ENCODE measurements at regions not wholly inside any gene's neighbourhood (a gene's known extent, or its start where the extent isn't known, plus 50 kb on each side); places are given as distances from the start of the nearest gene placed in this dataset.

DNA sequence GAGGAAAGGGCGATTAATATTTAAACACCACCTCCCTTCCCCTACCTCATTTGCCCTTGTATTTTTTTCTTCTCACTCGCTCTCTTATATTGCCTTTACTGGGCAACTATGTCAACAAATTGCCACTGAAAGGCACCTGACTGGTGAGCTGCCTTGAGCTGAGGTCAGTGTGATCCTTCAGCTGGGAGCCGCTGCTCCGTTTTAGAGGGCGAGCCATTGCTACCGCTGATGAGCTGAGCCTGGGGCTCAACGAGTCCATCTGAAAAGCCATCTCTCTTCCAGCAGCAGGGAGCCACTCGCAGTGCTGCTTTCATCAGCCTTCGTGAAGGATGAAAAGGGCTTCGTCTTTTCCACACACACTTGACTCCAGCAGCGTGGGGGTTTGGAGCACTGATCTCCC is 108.0 kb upstream of the KIF26B start:
- Histone ChIP-seq H3K4me1 (ENCODE audit: control insufficient read depth, insufficient read depth, low read length) (peaks cover 4% of the 10 kb centered on the region), H3K4me2 (ENCODE audit: low read length) (no peak overlapping the region), H3K36me3 (ENCODE audit: insufficient read depth, low read length) (no peaks in the 10 kb centered on the region), H3K9ac (ENCODE audit: low read depth, low read length) (no peak overlapping the region), H3K4me3 (ENCODE audit: low read length) (no peak overlapping the region), H3K27me3 (ENCODE audit: control insufficient read depth, insufficient read depth, low read length) (no peaks in the 10 kb centered on the region), H3K9me3 (replicated peaks; ENCODE audit: low read length) (no peaks in the 10 kb centered on the region)

DNA sequence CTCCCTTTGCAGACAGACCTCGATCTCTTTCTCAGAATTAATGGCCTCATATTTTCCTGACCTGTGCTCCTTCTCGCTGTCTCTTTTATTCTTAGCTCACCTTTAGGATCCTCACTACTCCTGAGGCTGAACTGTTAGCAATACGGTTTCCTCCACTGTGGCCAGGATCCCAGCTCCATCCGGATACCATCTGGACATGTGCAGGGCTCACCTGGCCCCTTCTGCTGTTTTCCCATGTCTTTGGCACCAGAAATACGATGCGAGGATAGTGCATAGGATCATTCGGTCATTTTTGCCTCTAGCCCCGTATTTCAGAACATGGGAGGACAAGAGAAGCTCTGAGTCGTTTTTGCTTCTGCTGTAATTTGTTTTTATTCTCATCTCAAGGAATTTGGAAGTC is 108.5 kb upstream of the KIF26B start:
- no peaks in the 10 kb centered on the region for H3K9me3 ChIP-seq (replicated peaks; ENCODE audit: low read length)
- peaks cover 4% of the 10 kb centered on the region for H3K4me1 ChIP-seq (ENCODE audit: control insufficient read depth, insufficient read depth, low read length)
- H3K9ac ChIP-seq (ENCODE audit: low read depth, low read length) = no peak overlapping the region
- no peak overlapping the region for H3K4me2 ChIP-seq (ENCODE audit: low read length)
- no peaks in the 10 kb centered on the region for H3K36me3 ChIP-seq (ENCODE audit: insufficient read depth, low read length)
- H3K4me3 ChIP-seq (ENCODE audit: low read length) = no peak overlapping the region
- H3K27me3 ChIP-seq (ENCODE audit: control insufficient read depth, insufficient read depth, low read length) = no peaks in the 10 kb centered on the region

- Histone ChIP-seq H3K4me2 (ENCODE audit: low read length) (no peak overlapping the region), H3K9me3 (replicated peaks; ENCODE audit: low read length) (no peaks in the 10 kb centered on the region), H3K9ac (ENCODE audit: low read depth, low read length) (no peak overlapping the region), H3K27me3 (ENCODE audit: control insufficient read depth, insufficient read depth, low read length) (no peaks in the 10 kb centered on the region), H3K4me3 (ENCODE audit: low read length) (no peak overlapping the region), H3K4me1 (ENCODE audit: control insufficient read depth, insufficient read depth, low read length) (peaks cover 4% of the 10 kb centered on the region), H3K36me3 (ENCODE audit: insufficient read depth, low read length) (no peaks in the 10 kb centered on the region)
Measured at GRCh38 chr1:245045087-245045881, 109.5 kb upstream of the KIF26B start.

DNA sequence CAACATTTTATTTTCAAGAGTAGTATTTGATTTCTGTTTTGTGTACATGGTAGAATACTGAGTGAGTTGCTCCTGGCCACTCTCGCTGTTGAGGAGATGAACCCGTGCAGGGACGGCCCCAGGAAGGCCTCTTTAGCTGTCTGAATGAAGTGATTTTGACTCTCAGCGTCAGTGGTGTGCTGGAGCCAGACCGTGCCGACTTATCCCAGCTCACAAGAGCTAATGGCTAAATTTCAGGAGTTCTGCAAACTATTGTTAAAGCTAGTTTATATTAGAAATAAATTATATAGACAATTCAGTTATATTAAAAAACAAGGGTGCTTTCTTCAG is 111.2 kb upstream of the KIF26B start:
- no peaks in the 10 kb centered on the region for H3K9me3 ChIP-seq (replicated peaks; ENCODE audit: low read length)
- H3K4me2 ChIP-seq (ENCODE audit: low read length) = no peak overlapping the region
- H3K9ac ChIP-seq (ENCODE audit: low read depth, low read length) = no peak overlapping the region
- H3K4me3 ChIP-seq (ENCODE audit: low read length) = no peak overlapping the region
- no peaks in the 10 kb centered on the region for H3K27me3 ChIP-seq (ENCODE audit: control insufficient read depth, insufficient read depth, low read length)
- peaks cover 4% of the 10 kb centered on the region for H3K4me1 ChIP-seq (ENCODE audit: control insufficient read depth, insufficient read depth, low read length)
- no peaks in the 10 kb centered on the region for H3K36me3 ChIP-seq (ENCODE audit: insufficient read depth, low read length)

DNA sequence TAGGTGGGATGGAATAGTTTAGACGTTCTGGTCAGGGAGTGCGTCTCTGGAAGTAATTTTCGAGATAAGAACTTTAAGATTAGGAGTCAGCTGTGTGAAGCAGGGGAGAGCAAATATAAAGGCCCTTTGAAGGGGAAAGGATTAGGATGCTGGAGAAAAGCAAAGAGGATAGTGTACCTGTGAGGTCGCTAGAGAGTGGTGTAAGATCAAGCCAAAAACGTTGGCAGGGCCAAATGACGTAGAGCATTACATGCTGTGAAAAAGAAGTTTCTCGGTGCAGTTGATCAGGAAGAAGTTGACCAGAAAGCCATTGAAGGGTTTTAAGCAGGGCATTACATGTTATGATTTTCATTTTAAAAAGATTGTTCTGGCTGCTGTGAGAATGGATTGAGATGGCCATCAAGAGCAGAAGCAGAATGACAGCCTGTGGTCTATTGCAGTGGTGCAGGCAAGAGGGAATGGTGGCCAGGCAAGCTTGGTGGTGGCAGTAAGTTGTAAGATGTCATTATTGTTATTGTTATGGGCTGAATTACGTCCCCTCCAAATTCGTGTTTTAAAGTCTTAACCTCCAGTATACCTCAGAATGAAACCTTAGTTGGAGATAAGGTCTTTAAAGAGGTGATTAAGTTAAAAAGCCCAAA is 113.6 kb upstream of the KIF26B start:
- Histone ChIP-seq H3K4me3 (ENCODE audit: low read length) (no peak overlapping the region), H3K36me3 (ENCODE audit: insufficient read depth, low read length) (no peaks in the 10 kb centered on the region), H3K27me3 (ENCODE audit: control insufficient read depth, insufficient read depth, low read length) (no peaks in the 10 kb centered on the region), H3K4me1 (ENCODE audit: control insufficient read depth, insufficient read depth, low read length) (peaks cover 4% of the 10 kb centered on the region), H3K9me3 (replicated peaks; ENCODE audit: low read length) (no peaks in the 10 kb centered on the region), H3K4me2 (ENCODE audit: low read length) (no peak overlapping the region), H3K9ac (ENCODE audit: low read depth, low read length) (no peak overlapping the region)

GRCh38 chr1:245039196-245039595 is 115.6 kb upstream of the KIF26B start:
- Histone ChIP-seq H3K27me3 (ENCODE audit: control insufficient read depth, insufficient read depth, low read length) (no peaks in the 10 kb centered on the region), H3K9ac (ENCODE audit: low read depth, low read length) (no peak overlapping the region), H3K9me3 (replicated peaks; ENCODE audit: low read length) (no peaks in the 10 kb centered on the region), H3K4me3 (ENCODE audit: low read length) (no peak overlapping the region), H3K4me1 (ENCODE audit: control insufficient read depth, insufficient read depth, low read length) (peaks cover 4% of the 10 kb centered on the region), H3K4me2 (ENCODE audit: low read length) (no peak overlapping the region), H3K36me3 (ENCODE audit: insufficient read depth, low read length) (no peaks in the 10 kb centered on the region)

- Histone ChIP-seq H3K4me3 (ENCODE audit: low read length) (no peak overlapping the region), H3K4me2 (ENCODE audit: low read length) (no peak overlapping the region), H3K27me3 (ENCODE audit: control insufficient read depth, insufficient read depth, low read length) (no peaks in the 10 kb centered on the region), H3K36me3 (ENCODE audit: insufficient read depth, low read length) (no peaks in the 10 kb centered on the region), H3K9me3 (replicated peaks; ENCODE audit: low read length) (no peaks in the 10 kb centered on the region), H3K4me1 (ENCODE audit: control insufficient read depth, insufficient read depth, low read length) (no peaks in the 10 kb centered on the region), H3K9ac (ENCODE audit: low read depth, low read length) (no peak overlapping the region)
Measured at GRCh38 chr1:245036102-245036501, 118.7 kb upstream of the KIF26B start.

- Histone ChIP-seq H3K9me3 (replicated peaks; ENCODE audit: low read length) (no peaks in the 10 kb centered on the region), H3K4me1 (ENCODE audit: control insufficient read depth, insufficient read depth, low read length) (no peaks in the 10 kb centered on the region), H3K9ac (ENCODE audit: low read depth, low read length) (no peak overlapping the region), H3K4me3 (ENCODE audit: low read length) (no peak overlapping the region), H3K4me2 (ENCODE audit: low read length) (no peak overlapping the region), H3K27me3 (ENCODE audit: control insufficient read depth, insufficient read depth, low read length) (no peaks in the 10 kb centered on the region), H3K36me3 (ENCODE audit: insufficient read depth, low read length) (no peaks in the 10 kb centered on the region)
Measured at GRCh38 chr1:245031041-245031440, 123.7 kb upstream of the KIF26B start.

DNA sequence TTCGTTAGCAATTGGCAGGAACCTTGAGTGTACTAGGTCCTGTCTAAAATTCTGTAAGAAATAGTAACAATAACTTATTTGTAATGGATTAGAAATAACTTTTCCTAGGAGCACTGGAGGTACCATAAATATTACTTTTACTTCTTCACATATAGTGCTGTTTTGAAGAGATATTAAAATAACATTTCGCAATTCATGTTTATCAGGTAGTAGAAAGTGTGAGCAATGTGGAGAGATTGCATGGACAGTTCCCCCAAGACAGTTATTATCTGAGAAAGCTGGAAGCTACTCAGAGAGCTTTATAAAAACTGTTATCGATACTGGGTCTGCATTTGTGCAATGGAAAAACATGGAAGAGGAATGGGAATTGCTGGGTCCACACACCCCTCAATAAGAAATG is 128.5 kb upstream of the KIF26B start:
- no peaks in the 10 kb centered on the region for H3K9me3 ChIP-seq (replicated peaks; ENCODE audit: low read length)
- H3K4me1 ChIP-seq (ENCODE audit: control insufficient read depth, insufficient read depth, low read length) = no peaks in the 10 kb centered on the region
- no peaks in the 10 kb centered on the region for H3K27me3 ChIP-seq (ENCODE audit: control insufficient read depth, insufficient read depth, low read length)
- no peaks in the 10 kb centered on the region for H3K36me3 ChIP-seq (ENCODE audit: insufficient read depth, low read length)
- no peak overlapping the region for H3K4me3 ChIP-seq (ENCODE audit: low read length)
- H3K9ac ChIP-seq (ENCODE audit: low read depth, low read length) = no peak overlapping the region
- no peak overlapping the region for H3K4me2 ChIP-seq (ENCODE audit: low read length)

DNA sequence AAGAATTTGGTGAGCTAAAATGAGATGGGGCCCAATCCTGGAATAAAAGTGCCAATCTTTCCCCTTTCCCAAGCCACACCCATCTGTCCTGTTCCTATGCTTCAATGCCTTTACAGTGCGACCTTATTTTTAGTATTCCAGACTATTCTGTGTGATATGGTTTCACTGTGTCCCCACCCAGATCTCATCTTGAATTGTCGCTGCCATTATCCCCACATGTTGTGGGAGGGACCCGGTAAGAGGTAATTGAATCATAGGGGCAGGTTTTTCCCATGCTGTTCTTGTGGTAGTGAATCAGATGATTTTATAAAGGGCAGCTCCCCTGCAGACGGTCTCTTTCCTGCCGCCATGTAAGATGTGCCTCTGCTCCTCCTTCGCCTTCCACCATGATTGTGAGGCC is 129.3 kb upstream of the KIF26B start:
- H3K36me3 ChIP-seq (ENCODE audit: insufficient read depth, low read length) = no peaks in the 10 kb centered on the region
- H3K9me3 ChIP-seq (replicated peaks; ENCODE audit: low read length) = no peaks in the 10 kb centered on the region

GRCh38 chr1:245023222-245023621 is 131.6 kb upstream of the KIF26B start:
- H3K27me3 ChIP-seq (ENCODE audit: control insufficient read depth, insufficient read depth, low read length) = no peaks in the 10 kb centered on the region
- no peaks in the 10 kb centered on the region for H3K9me3 ChIP-seq (replicated peaks; ENCODE audit: low read length)
- no peaks in the 10 kb centered on the region for H3K4me1 ChIP-seq (ENCODE audit: control insufficient read depth, insufficient read depth, low read length)
- H3K36me3 ChIP-seq (ENCODE audit: insufficient read depth, low read length) = no peaks in the 10 kb centered on the region
- no peak overlapping the region for H3K4me3 ChIP-seq (ENCODE audit: low read length)
- no peak overlapping the region for H3K4me2 ChIP-seq (ENCODE audit: low read length)
- no peak overlapping the region for H3K9ac ChIP-seq (ENCODE audit: low read depth, low read length)

More for the DNA sequence above, 129.3 kb upstream of the KIF26B start:
- Histone ChIP-seq H3K4me2 (ENCODE audit: low read length) (no peak overlapping the region), H3K4me3 (ENCODE audit: low read length) (no peak overlapping the region), H3K9ac (ENCODE audit: low read depth, low read length) (no peak overlapping the region), H3K4me1 (ENCODE audit: control insufficient read depth, insufficient read depth, low read length) (no peaks in the 10 kb centered on the region), H3K27me3 (ENCODE audit: control insufficient read depth, insufficient read depth, low read length) (no peaks in the 10 kb centered on the region)

GRCh38 chr1:245019910-245020486 is 134.8 kb upstream of the KIF26B start:
- Histone ChIP-seq H3K9ac (ENCODE audit: low read depth, low read length) (no peak overlapping the region), H3K4me2 (ENCODE audit: low read length) (no peak overlapping the region), H3K4me1 (ENCODE audit: control insufficient read depth, insufficient read depth, low read length) (no peaks in the 10 kb centered on the region)

More at GRCh38 chr1:245019910-245020486, 134.8 kb upstream of the KIF26B start:
- Histone ChIP-seq H3K4me3 (ENCODE audit: low read length) (no peak overlapping the region), H3K36me3 (ENCODE audit: insufficient read depth, low read length) (no peaks in the 10 kb centered on the region), H3K9me3 (replicated peaks; ENCODE audit: low read length) (no peaks in the 10 kb centered on the region), H3K27me3 (ENCODE audit: control insufficient read depth, insufficient read depth, low read length) (no peaks in the 10 kb centered on the region)

All from skeletal muscle satellite cell (primary cell).